ENCODE measurements at regions not wholly inside any gene's neighbourhood (a gene's known extent, or its start where the extent isn't known, plus 50 kb on each side); places are given as distances from the start of the nearest gene placed in this dataset.

DNA sequence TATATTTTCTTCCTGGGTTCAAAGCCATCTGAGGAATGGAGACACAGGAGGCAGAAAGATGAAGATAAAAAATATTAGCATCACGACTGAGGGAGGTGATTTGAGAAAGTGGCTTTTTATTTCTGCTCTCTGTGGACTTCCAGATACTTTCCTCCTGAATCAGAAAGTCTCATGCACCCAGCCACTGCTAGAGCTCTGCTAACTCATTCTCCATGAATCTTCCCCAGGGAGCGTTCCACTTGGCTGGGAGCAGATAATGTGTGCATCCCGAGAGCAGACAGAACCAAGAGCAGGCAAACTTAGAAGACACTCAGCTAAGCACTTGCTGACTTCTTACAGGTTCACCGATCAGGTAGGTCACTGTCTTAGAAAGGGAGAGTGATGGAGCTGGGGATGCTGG, 264.1 kb upstream of the THUMPD2 start:
- TF ChIP-seq POLR2A (IDR thresholded peaks at IDR 0.05) (no peak), CTCF (IDR thresholded peaks at IDR 0.05) (no peak)
